Caco-2 (cell line): ENCODE measurements at regions not wholly inside any gene's neighbourhood (a gene's known extent, or its start where the extent isn't known, plus 50 kb on each side); places are given as distances from the start of the nearest gene placed in this dataset.

Source experiments
- BruUV-seq: library from RNA; stranded (reverse); fragments of 400-500 nt; replicated peaks from 2 replicates; lab custom pipeline; 2021; lab: Mats Ljungman, UMichigan
- CTCF ChIA-PET: fragments of 300-600 bp; sonication (Branson Sonifier 250); formaldehyde crosslinking; loops from one replicate; lab custom pipeline; 2022; ENCODE audit warnings: antibody characterized with exemption; lab: Charles Lee
- POLR2A ChIA-PET: fragments of 300-600 bp; sonication (Branson Sonifier 250); formaldehyde crosslinking; loops from one replicate; lab custom pipeline; 2022; ENCODE audit warnings: antibody characterized with exemption; lab: Charles Lee
- DNase-seq, 2 experiments: peaks; one replicate each; pipeline versions ENCODE4 v3.0.0 to v3.0.0-alpha.2; 2020 to 2022
- H3K27me3 ChIP-seq: replicated peaks from 2 replicates; pipeline ENCODE4 v1.6.0; 2011; ENCODE audit warnings: low read length; ENCODE audit not compliant: control insufficient read depth, insufficient read depth
- H3K36me3 ChIP-seq: 2 replicates; pipeline ENCODE4 v1.5.1; 2011; ENCODE audit warnings: low read length; ENCODE audit not compliant: control insufficient read depth, insufficient read depth
- H3K4me1 ChIP-seq: fragments of 250-450 bp; sonication (Bioruptor Pico); 2 replicates; pipeline ENCODE4 v1.5.1; 2020; ENCODE audit warnings: mild to moderate bottlenecking
- H3K4me3 ChIP-seq: 2 replicates; pipeline ENCODE4 v1.5.1; 2011; ENCODE audit warnings: low read depth, mild to moderate bottlenecking, control low read depth, low read length
- H3K9me3 ChIP-seq: fragments of 250-450 bp; sonication (Bioruptor Pico); 2 replicates; pipeline ENCODE4 v1.5.1; 2020; ENCODE audit warnings: mild to moderate bottlenecking, moderate library complexity
- H3K27ac Mint-ChIP-seq: one replicate; pipeline ENCODE4 v1.8.0; 2022; ENCODE audit warnings: mixed read lengths; ENCODE audit not compliant: unreplicated experiment
- H3K27me3 Mint-ChIP-seq: one replicate; pipeline ENCODE4 v1.8.0; 2022; ENCODE audit warnings: mixed read lengths; ENCODE audit not compliant: insufficient read depth, unreplicated experiment
- H3K36me3 Mint-ChIP-seq: one replicate; pipeline ENCODE4 v1.8.0; 2022; ENCODE audit warnings: mild to moderate bottlenecking, mixed read lengths; ENCODE audit not compliant: insufficient read depth, unreplicated experiment
- H3K4me1 Mint-ChIP-seq: one replicate; pipeline ENCODE4 v1.8.0; 2022; ENCODE audit warnings: low read depth, mixed read lengths; ENCODE audit not compliant: unreplicated experiment
- H3K4me3 Mint-ChIP-seq: one replicate; pipeline ENCODE4 v1.8.0; 2022; ENCODE audit warnings: mild to moderate bottlenecking, moderate library complexity, mixed read lengths; ENCODE audit not compliant: unreplicated experiment
- H3K9me3 Mint-ChIP-seq: one replicate; pipeline ENCODE4 v1.8.0; 2022; ENCODE audit warnings: mixed read lengths; ENCODE audit not compliant: unreplicated experiment
- intact Hi-C: fragments of 100-400 bp; cut with micrococcal nuclease; formaldehyde crosslinking; loops from one replicate; pipeline ENCODE4 v1.10.0; 2022; ENCODE audit not compliant: unreplicated experiment
- TF ChIP-seq, protein P1 (sequence below), 2 experiments: fragments of 200-600 bp in 1 of 2; IDR thresholded peaks; 1 replicate in 1 of 2; 2 replicates in 1 of 2; pipeline versions ENCODE4 v1.5.1 to v1.8.0; 2011 to 2022; ENCODE audit warnings: antibody characterized with exemption in 1 of 2, control low read depth in 1 of 2, inconsistent platforms in 1 of 2, low read depth in 1 of 2, low read length in 1 of 2, mild to moderate bottlenecking in 1 of 2, moderate library complexity in 1 of 2; ENCODE audit not compliant: insufficient read depth in 1 of 2, severe bottlenecking in 1 of 2, unreplicated experiment in 1 of 2

DNA sequence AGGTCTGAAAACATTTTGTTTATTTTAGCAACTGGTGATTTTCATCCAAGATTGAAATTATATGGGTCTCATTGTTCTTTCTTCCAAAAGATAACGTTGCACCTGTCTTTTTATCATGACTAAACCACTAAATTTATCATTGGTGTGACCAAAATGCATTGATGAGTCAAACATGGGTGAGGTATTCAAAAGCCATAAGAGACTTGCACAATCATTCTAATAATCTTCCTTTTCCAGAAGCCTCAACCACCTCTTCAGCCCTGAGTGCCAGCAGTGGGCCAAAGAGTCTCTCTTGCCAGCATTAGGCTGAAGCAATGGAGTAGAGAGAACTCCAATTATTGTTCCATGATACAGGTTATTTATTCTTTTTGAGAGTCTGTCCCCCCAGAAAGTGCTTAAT lies 198.9 kb downstream of the LURAP1L start:
- POLR2A ChIA-PET = no interaction called here
- TF ChIP-seq, protein P1, sequence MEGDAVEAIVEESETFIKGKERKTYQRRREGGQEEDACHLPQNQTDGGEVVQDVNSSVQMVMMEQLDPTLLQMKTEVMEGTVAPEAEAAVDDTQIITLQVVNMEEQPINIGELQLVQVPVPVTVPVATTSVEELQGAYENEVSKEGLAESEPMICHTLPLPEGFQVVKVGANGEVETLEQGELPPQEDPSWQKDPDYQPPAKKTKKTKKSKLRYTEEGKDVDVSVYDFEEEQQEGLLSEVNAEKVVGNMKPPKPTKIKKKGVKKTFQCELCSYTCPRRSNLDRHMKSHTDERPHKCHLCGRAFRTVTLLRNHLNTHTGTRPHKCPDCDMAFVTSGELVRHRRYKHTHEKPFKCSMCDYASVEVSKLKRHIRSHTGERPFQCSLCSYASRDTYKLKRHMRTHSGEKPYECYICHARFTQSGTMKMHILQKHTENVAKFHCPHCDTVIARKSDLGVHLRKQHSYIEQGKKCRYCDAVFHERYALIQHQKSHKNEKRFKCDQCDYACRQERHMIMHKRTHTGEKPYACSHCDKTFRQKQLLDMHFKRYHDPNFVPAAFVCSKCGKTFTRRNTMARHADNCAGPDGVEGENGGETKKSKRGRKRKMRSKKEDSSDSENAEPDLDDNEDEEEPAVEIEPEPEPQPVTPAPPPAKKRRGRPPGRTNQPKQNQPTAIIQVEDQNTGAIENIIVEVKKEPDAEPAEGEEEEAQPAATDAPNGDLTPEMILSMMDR (IDR thresholded peaks at IDR 0.05; ENCODE audit: insufficient read depth in 1 of 2, low read depth in 1 of 2, low read length in 1 of 2, severe bottlenecking in 1 of 2, unreplicated experiment in 1 of 2) = no peak
- Histone ChIP-seq H3K9me3 (no peaks in the 10 kb centered on the region), H3K27me3 (no peaks in the 10 kb centered on the region), H3K36me3 (no peaks in the 10 kb centered on the region), H3K4me1 (no peaks in the 10 kb centered on the region), H3K4me3 (no peak overlapping the region)
- CTCF ChIA-PET = no interaction called here
- intact Hi-C loops = no loop called here
- Mint-ChIP-seq H3K27me3 (no peaks in the 10 kb centered on the region), H3K4me3 (no peak overlapping the region), H3K9me3 (no peaks in the 10 kb centered on the region), H3K27ac (no peak overlapping the region), H3K4me1 (no peaks in the 10 kb centered on the region), H3K36me3 (no peaks in the 10 kb centered on the region)
- DNase-seq = no peak
- BruUV-seq = no TSS peak

DNA sequence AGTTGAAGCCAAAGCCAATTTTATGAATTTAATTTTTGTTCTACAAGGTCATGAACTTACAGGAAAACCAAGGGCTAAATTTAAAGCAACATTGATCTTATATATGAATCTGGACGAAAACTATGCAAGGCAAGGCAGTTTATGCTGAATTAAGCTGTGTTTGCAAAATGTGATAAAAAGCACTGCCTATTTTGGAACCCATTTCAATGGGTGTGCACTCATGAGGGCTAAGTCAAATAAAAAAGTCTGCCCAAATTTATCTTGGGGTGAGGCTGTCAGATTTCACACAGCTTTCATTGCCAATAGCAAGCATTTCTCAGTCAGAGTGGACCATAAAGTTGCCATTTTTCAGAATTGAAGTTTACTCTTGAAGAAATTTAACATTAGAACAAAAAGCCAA lies 199.9 kb downstream of the LURAP1L start:
- no peaks in the 10 kb centered on the region for H3K36me3 Mint-ChIP-seq
- H3K9me3 Mint-ChIP-seq = no peaks in the 10 kb centered on the region
- ChIA-PET POLR2A (no interaction called here), CTCF (no interaction called here)
- DNase-seq = no peak
- intact Hi-C loops = no loop called here
- Histone ChIP-seq H3K9me3 (no peaks in the 10 kb centered on the region), H3K4me1 (no peaks in the 10 kb centered on the region), H3K36me3 (no peaks in the 10 kb centered on the region), H3K4me3 (no peak overlapping the region), H3K27me3 (no peaks in the 10 kb centered on the region)
- no peaks in the 10 kb centered on the region for H3K27me3 Mint-ChIP-seq
- no peak overlapping the region for H3K4me3 Mint-ChIP-seq
- no peak overlapping the region for H3K27ac Mint-ChIP-seq
- TF ChIP-seq, protein P1 (IDR thresholded peaks at IDR 0.05; ENCODE audit: insufficient read depth in 1 of 2, low read depth in 1 of 2, low read length in 1 of 2, severe bottlenecking in 1 of 2, unreplicated experiment in 1 of 2) = no peak
- no peaks in the 10 kb centered on the region for H3K4me1 Mint-ChIP-seq
- BruUV-seq = no TSS peak

DNA sequence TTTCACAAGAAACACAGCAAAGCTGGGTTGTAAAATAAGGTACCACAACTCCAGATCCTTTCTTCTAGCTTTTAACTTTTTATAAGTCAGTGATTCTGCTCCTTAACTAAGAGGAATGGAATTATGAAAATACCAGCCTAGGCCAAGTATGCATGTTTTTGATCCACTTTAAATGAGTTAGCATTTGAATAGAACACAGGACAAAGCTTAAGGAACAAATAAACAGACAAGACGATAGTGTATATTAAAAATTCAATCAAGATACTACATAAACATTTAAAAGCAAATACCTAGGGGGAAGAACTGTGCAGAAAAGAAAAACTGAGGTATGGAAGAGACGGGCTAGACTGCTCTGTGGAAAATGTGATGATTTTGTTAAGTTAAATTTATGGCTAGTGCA lies 200.7 kb downstream of the LURAP1L start:
- ChIA-PET CTCF (no interaction called here), POLR2A (no interaction called here)
- Histone ChIP-seq H3K27me3 (no peaks in the 10 kb centered on the region), H3K9me3 (no peaks in the 10 kb centered on the region), H3K36me3 (no peaks in the 10 kb centered on the region), H3K4me1 (no peaks in the 10 kb centered on the region), H3K4me3 (no peak overlapping the region)
- TF ChIP-seq, protein P1 (IDR thresholded peaks at IDR 0.05; ENCODE audit: insufficient read depth in 1 of 2, low read depth in 1 of 2, low read length in 1 of 2, severe bottlenecking in 1 of 2, unreplicated experiment in 1 of 2) = no peak
- Mint-ChIP-seq H3K27me3 (no peaks in the 10 kb centered on the region), H3K36me3 (no peaks in the 10 kb centered on the region), H3K27ac (no peak overlapping the region), H3K9me3 (no peaks in the 10 kb centered on the region), H3K4me3 (no peak overlapping the region), H3K4me1 (no peaks in the 10 kb centered on the region)
- no TSS peak for BruUV-seq
- intact Hi-C loops = no loop called here
- DNase-seq = no peak
